ENCODE measurements at regions not wholly inside any gene's neighbourhood (a gene's known extent, or its start where the extent isn't known, plus 50 kb on each side); places are given as distances from the start of the nearest gene placed in this dataset.

- TF ChIP-seq CTCF (IDR thresholded peaks at IDR 0.05; ENCODE audit: insufficient read depth, low read length) (no peak), REST (IDR thresholded peaks at IDR 0.05; ENCODE audit: insufficient replicate concordance, low read depth) (no peak), POLR2AphosphoS5 (IDR thresholded peaks at IDR 0.05; ENCODE audit: low read depth) (no peak), GABPA (IDR thresholded peaks at IDR 0.05; ENCODE audit: low read depth) (no peak), SPI1 (IDR thresholded peaks at IDR 0.05; ENCODE audit: borderline replicate concordance, low read depth) (no peak)
These were observed 202.5 kb upstream of the ADRA1B start for GRCh38 chr5:159713773-159714172.
